ENCODE measurements at regions not wholly inside any gene's neighbourhood (a gene's known extent, or its start where the extent isn't known, plus 50 kb on each side); places are given as distances from the start of the nearest gene placed in this dataset.

GRCh38 chr5:53386341-53386740 is 94.1 kb upstream of the FST start:
- TF ChIP-seq CTCF (conservative IDR thresholded peaks at IDR 0.05): no peak
- no peak for TF ChIP-seq ZFX (IDR thresholded peaks at IDR 0.05)

All from C4-2B (cell line).